ENCODE measurements at regions not wholly inside any gene's neighbourhood (a gene's known extent, or its start where the extent isn't known, plus 50 kb on each side); places are given as distances from the start of the nearest gene placed in this dataset.

GRCh38 chr6:164016056-164016455 lies 601.5 kb downstream of the QKI start:
- no peak for TF ChIP-seq CTCF (IDR thresholded peaks at IDR 0.05; ENCODE audit: control insufficient read depth, extremely low read depth, insufficient read depth)
- H3K4me3 ChIP-seq (ENCODE audit: low read depth, low read length) = no peak overlapping the region
- no peak for DNase-seq (ENCODE audit: low read depth)

GRCh38 chr6:164015088-164015484 lies 600.6 kb downstream of the QKI start:
- no peak for TF ChIP-seq CTCF (IDR thresholded peaks at IDR 0.05; ENCODE audit: control insufficient read depth, extremely low read depth, insufficient read depth)
- no peak for DNase-seq (ENCODE audit: low read depth)
- H3K4me3 ChIP-seq (ENCODE audit: low read depth, low read length) = no peak overlapping the region

DNA sequence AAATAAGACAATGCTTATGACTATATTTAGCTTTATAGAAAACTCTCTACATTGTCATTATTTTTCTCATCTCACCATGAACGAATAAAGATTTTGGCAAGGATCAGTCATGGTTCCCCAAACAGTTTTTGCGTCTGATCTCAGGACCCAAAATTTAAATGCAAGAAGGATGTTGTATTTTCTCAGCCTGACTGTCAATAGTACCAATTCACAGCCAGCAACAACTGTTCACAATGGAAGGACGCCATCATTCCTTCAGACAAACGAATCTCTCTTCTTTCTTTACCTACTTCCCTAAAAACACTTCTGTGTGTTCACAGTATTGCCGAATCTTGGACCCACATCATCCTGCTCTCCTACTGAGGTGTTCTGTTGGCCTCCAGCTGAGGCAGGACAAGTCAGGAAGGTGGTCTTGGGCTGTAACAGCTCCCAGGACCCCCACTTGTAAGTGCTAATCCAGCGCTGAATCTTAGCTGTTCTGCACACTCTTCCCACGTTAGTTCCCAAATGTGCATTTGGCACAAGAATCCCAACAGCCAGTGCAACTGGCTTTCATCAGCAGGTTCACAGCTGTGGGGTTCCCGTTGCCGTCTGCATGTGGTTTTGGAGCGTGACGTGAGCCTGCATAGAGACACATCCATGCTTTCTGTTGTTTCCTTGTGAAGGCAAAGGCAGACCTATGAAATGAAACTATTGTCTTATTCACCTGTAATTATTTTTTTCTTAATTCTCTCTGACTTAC lies 600.0 kb downstream of the QKI start:
- no peak for DNase-seq (ENCODE audit: low read depth)
- TF ChIP-seq CTCF (IDR thresholded peaks at IDR 0.05; ENCODE audit: control insufficient read depth, extremely low read depth, insufficient read depth) = no peak
- no peak overlapping the region for H3K4me3 ChIP-seq (ENCODE audit: low read depth, low read length)

GRCh38 chr6:164013480-164014208 lies 599.1 kb downstream of the QKI start:
- no peak for TF ChIP-seq CTCF (IDR thresholded peaks at IDR 0.05; ENCODE audit: control insufficient read depth, extremely low read depth, insufficient read depth)
- H3K4me3 ChIP-seq (ENCODE audit: low read depth, low read length) = no peak overlapping the region
- DNase-seq (ENCODE audit: low read depth) = no peak

DNA sequence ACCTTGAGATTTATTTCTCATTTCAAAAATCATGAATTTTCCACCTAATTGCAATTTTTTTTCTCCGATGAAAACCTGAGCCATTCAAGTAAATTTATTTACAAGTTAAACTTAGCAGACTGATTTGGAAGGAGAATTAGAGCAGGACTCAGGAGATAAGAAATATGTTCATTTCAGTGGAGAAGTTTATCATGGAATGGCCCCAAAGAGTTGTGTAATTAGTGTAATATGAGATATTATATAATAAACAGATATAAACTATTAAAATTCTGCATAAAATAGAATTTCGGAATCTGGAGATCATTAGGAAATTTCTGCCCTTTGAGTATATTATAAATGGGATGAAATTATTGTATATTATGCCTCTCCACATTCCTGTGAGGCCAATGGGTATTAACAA lies 596.8 kb downstream of the QKI start:
- H3K4me3 ChIP-seq (ENCODE audit: low read depth, low read length) = no peak overlapping the region
- no peak for DNase-seq (ENCODE audit: low read depth)
- no peak for TF ChIP-seq CTCF (IDR thresholded peaks at IDR 0.05; ENCODE audit: control insufficient read depth, extremely low read depth, insufficient read depth)

DNA sequence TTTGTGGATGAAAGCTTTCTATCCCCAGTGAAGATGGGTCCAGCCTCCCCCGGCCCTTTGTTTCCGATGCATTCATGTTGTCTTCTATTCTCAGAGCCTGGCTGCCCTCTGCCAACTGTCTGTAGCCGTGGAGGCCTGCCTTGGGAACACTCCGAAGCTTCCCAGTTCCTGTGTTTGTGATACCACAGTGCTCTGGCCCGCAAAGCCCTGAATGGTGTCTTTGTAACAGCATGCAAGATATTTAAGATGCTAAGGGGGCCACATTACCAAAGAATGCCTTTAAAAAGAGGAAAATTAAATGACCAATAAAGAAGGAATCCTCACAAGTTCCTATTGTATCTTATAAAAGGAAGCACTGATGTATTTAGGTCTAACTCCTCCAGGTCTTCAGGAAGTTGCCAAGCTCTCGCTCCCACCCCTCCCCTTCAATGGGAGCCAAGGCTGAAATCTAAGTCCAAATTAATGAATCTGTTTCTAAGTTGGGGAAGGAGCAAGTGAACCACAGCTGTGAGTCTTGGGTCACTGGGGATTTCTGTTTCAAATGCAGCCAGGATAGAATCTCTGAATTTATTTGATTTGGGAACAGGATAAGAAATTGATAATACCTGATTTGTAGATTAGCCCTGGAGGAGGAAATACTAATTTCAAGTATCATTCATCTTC lies 596.1 kb downstream of the QKI start:
- no peak for DNase-seq (ENCODE audit: low read depth)
- no peak for TF ChIP-seq CTCF (IDR thresholded peaks at IDR 0.05; ENCODE audit: control insufficient read depth, extremely low read depth, insufficient read depth)
- no peak overlapping the region for H3K4me3 ChIP-seq (ENCODE audit: low read depth, low read length)
